ENCODE measurements at regions not wholly inside any gene's neighbourhood (a gene's known extent, or its start where the extent isn't known, plus 50 kb on each side); places are given as distances from the start of the nearest gene placed in this dataset.

DNA sequence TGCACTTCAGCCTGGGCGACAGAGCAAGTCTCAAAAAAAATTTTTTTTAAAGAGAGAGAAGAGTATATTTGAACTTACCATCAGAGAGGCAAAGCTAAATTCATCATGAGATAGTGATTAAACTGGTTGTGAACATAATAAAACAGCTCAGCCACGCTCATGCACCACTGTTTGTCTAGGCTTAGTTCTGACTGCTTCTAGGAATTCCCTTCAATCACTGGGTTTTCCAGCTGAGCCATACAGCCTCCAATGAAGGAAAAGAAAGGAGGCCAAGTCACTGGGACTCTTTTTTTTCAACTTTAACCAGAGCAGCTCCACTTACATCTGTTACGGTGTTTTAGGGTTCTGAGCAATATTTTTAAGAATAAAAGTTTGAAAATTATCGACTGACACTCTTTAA lies 50.4 kb upstream of the HNRNPU start:
- Histone ChIP-seq H3K27me3 (ENCODE audit: insufficient read depth, low read depth) (no peaks in the 10 kb centered on the region), H3K4me2 (no peak overlapping the region), H3K36me3 (ENCODE audit: insufficient read depth) (no peaks in the 10 kb centered on the region), H3K27ac (no peak overlapping the region), H3K4me3 (IDR thresholded peaks at IDR 0.05; ENCODE audit: insufficient read depth, low read depth, low read length) (no peak overlapping the region), H3K9ac (no peak overlapping the region), H3K4me1 (ENCODE audit: low read depth, poor library complexity, severe bottlenecking) (peaks cover 8% of the 10 kb centered on the region), H3K79me2 (ENCODE audit: insufficient read depth, low read depth) (no peaks in the 10 kb centered on the region), H2AFZ (ENCODE audit: low read depth) (no peak overlapping the region), H4K20me1 (ENCODE audit: insufficient read depth) (no peaks in the 10 kb centered on the region)
- TF ChIP-seq, protein P1, sequence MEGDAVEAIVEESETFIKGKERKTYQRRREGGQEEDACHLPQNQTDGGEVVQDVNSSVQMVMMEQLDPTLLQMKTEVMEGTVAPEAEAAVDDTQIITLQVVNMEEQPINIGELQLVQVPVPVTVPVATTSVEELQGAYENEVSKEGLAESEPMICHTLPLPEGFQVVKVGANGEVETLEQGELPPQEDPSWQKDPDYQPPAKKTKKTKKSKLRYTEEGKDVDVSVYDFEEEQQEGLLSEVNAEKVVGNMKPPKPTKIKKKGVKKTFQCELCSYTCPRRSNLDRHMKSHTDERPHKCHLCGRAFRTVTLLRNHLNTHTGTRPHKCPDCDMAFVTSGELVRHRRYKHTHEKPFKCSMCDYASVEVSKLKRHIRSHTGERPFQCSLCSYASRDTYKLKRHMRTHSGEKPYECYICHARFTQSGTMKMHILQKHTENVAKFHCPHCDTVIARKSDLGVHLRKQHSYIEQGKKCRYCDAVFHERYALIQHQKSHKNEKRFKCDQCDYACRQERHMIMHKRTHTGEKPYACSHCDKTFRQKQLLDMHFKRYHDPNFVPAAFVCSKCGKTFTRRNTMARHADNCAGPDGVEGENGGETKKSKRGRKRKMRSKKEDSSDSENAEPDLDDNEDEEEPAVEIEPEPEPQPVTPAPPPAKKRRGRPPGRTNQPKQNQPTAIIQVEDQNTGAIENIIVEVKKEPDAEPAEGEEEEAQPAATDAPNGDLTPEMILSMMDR (conservative IDR thresholded peaks at IDR 0.05; ENCODE audit: low read depth, low read length): no peak

Measured in KMS-11 (cell line).